AG04449 (cell line): ENCODE measurements at regions not wholly inside any gene's neighbourhood (a gene's known extent, or its start where the extent isn't known, plus 50 kb on each side); places are given as distances from the start of the nearest gene placed in this dataset.

Experiments
- CTCF ChIA-PET: fragments of 350-600 bp; formaldehyde crosslinking; extraction: SDS; loops from one replicate; lab custom pipeline; 2021; ENCODE audit warnings: antibody characterized with exemption; lab: Yijun Ruan, JAX
- POLR2A ChIA-PET: fragments of 400-600, 350-600 bp; formaldehyde crosslinking; extraction: SDS; loops from one replicate; lab custom pipeline; 2020; ENCODE audit warnings: antibody characterized with exemption, inconsistent platforms; lab: Yijun Ruan, JAX
- DNase-seq: peaks from one replicate; pipeline ENCODE4 v3.0.0-alpha.2; 2010; ENCODE audit warnings: low read depth, low spot score
- H3K4me3 ChIP-seq: 2 replicates; pipeline ENCODE4 v1.5.1; 2011; ENCODE audit warnings: low read depth, mild to moderate bottlenecking, control low read depth, low read length
- CTCF ChIP-seq: IDR thresholded peaks from one replicate; pipeline ENCODE4 v1.5.1; 2011; ENCODE audit warnings: mild to moderate bottlenecking, moderate library complexity, low read length, control low read depth, inconsistent platforms; ENCODE audit not compliant: insufficient read depth; ENCODE audit errors: missing control alignments

GRCh38 chrX:40849906-40850823 is 114.8 kb upstream of the MED14 start:
- no peak for DNase-seq
- TF ChIP-seq CTCF, result no peak
- no peak overlapping the region for H3K4me3 ChIP-seq
- POLR2A ChIA-PET, result no interaction called here
- CTCF ChIA-PET, result interaction anchor here (1.2 kb wide), 1 partner anchor 56 kb away, joined by 5 read pairs; no protein-coding TSS in a partner anchor

GRCh38 chrX:40852586-40852985 is 117.2 kb upstream of the MED14 start:
- no peak overlapping the region for H3K4me3 ChIP-seq
- DNase-seq, result no peak
- ChIA-PET POLR2A (no interaction called here), CTCF (no interaction called here)
- no peak for TF ChIP-seq CTCF

- ChIA-PET POLR2A (no interaction called here), CTCF (interaction anchor here (1.4 kb wide), 1 partner anchor 24 kb away, joined by 5 read pairs; no protein-coding TSS in a partner anchor)
- DNase-seq, result no peak
- no peak for TF ChIP-seq CTCF
- H3K4me3 ChIP-seq, result no peak overlapping the region
These were observed 117.9 kb upstream of the MED14 start for GRCh38 chrX:40853004-40853815.

GRCh38 chrX:40853816-40854123 is 118.4 kb upstream of the MED14 start:
- no peak overlapping the region for H3K4me3 ChIP-seq
- CTCF ChIA-PET, result interaction anchor here (1.4 kb wide), 1 partner anchor 23 kb away, joined by 5 read pairs; no protein-coding TSS in a partner anchor
- no peak for DNase-seq
- POLR2A ChIA-PET, result no interaction called here
- no peak for TF ChIP-seq CTCF

- H3K4me3 ChIP-seq, result no peak overlapping the region
- CTCF ChIA-PET, result interaction anchor here (1.4 kb wide), 1 partner anchor 23 kb away, joined by 5 read pairs; no protein-coding TSS in a partner anchor
- POLR2A ChIA-PET, result no interaction called here
- no peak for DNase-seq
- no peak for TF ChIP-seq CTCF
These were observed 118.9 kb upstream of the MED14 start for GRCh38 chrX:40854242-40854641.

GRCh38 chrX:40855411-40855810 is 120.1 kb upstream of the MED14 start:
- H3K4me3 ChIP-seq, result no peak overlapping the region
- POLR2A ChIA-PET, result no interaction called here
- no peak for DNase-seq
- no peak for TF ChIP-seq CTCF
- CTCF ChIA-PET, result no interaction called here
